Activated CD4-positive, alpha-beta T cell treated with anti-CD3 and anti-CD28 coated beads, Interleukin-2, amount 10 ng/mL, durations not matched to agents 7 days and 5 days (primary cell): ENCODE measurements at regions not wholly inside any gene's neighbourhood (a gene's known extent, or its start where the extent isn't known, plus 50 kb on each side); places are given as distances from the start of the nearest gene placed in this dataset.
"Not testable (repeated sequence)": the region's sequence is repeated elsewhere in the genome, so short reads cannot be mapped to it uniquely, and the experiment has no call there.

ENCODE experiments used
- CTCF ChIA-PET: fragments of 350-600 bp; sonication (Branson Sonifier 250); formaldehyde crosslinking; loops from one replicate; lab custom pipeline; 2021; ENCODE audit warnings: antibody characterized with exemption; lab: Charles Lee
- POLR2A ChIA-PET: fragments of 350-600 bp; sonication (Branson Sonifier 250); formaldehyde crosslinking; loops from one replicate; lab custom pipeline; 2021; ENCODE audit warnings: antibody characterized with exemption; lab: Charles Lee
- DNase-seq: peaks from one replicate; pipeline ENCODE4 v3.0.0-alpha.2; 2020
- H3K27ac Mint-ChIP-seq: one replicate; pipeline ENCODE4 v1.8.0; 2021; ENCODE audit warnings: mild to moderate bottlenecking, moderate library complexity, mixed read lengths
- H3K27me3 Mint-ChIP-seq: one replicate; pipeline ENCODE4 v1.8.0; 2021; ENCODE audit warnings: mixed read lengths
- H3K36me3 Mint-ChIP-seq: one replicate; pipeline ENCODE4 v1.8.0; 2021; ENCODE audit warnings: low read depth, mixed read lengths
- H3K4me1 Mint-ChIP-seq: one replicate; pipeline ENCODE4 v1.8.0; 2021; ENCODE audit warnings: mixed read lengths
- H3K4me3 Mint-ChIP-seq: one replicate; pipeline ENCODE4 v1.8.0; 2021; ENCODE audit warnings: mild to moderate bottlenecking, moderate library complexity, mixed read lengths
- H3K9me3 Mint-ChIP-seq: one replicate; pipeline ENCODE4 v1.8.0; 2021; ENCODE audit warnings: mixed read lengths

- no peak for DNase-seq
- Mint-ChIP-seq H3K4me3 (no peak overlapping the region), H3K4me1 (no peaks in the 10 kb centered on the region), H3K27me3 (no peaks in the 10 kb centered on the region), H3K36me3 (no peaks in the 10 kb centered on the region), H3K9me3 (no peaks in the 10 kb centered on the region), H3K27ac (no peak overlapping the region)
- ChIA-PET POLR2A (no interaction called here), CTCF (no interaction called here)
Measured at GRCh38 chr11:134944986-134945385, 532.9 kb upstream of the B3GAT1 start.

GRCh38 chr11:134944131-134944530 lies 532.1 kb upstream of the B3GAT1 start:
- H3K4me1 Mint-ChIP-seq = no peaks in the 10 kb centered on the region
- CTCF ChIA-PET = no interaction called here
- no peaks in the 10 kb centered on the region for H3K9me3 Mint-ChIP-seq
- no peak overlapping the region for H3K27ac Mint-ChIP-seq
- H3K4me3 Mint-ChIP-seq = no peak overlapping the region
- POLR2A ChIA-PET = no interaction called here
- no peaks in the 10 kb centered on the region for H3K36me3 Mint-ChIP-seq
- DNase-seq = no peak
- no peaks in the 10 kb centered on the region for H3K27me3 Mint-ChIP-seq

- H3K9me3 Mint-ChIP-seq = no peaks in the 10 kb centered on the region
- H3K36me3 Mint-ChIP-seq = no peaks in the 10 kb centered on the region
- H3K4me3 Mint-ChIP-seq = no peak overlapping the region
- no peaks in the 10 kb centered on the region for H3K27me3 Mint-ChIP-seq
- no peak overlapping the region for H3K27ac Mint-ChIP-seq
- no peaks in the 10 kb centered on the region for H3K4me1 Mint-ChIP-seq
- DNase-seq = no peak
- POLR2A ChIA-PET = no interaction called here
- CTCF ChIA-PET = no interaction called here
Measured at GRCh38 chr11:134943544-134943943, 531.5 kb upstream of the B3GAT1 start.

GRCh38 chr11:134942681-134943080 lies 530.6 kb upstream of the B3GAT1 start:
- Mint-ChIP-seq H3K4me1 (no peaks in the 10 kb centered on the region), H3K27ac (no peak overlapping the region), H3K9me3 (no peaks in the 10 kb centered on the region), H3K27me3 (no peaks in the 10 kb centered on the region), H3K36me3 (no peaks in the 10 kb centered on the region), H3K4me3 (no peak overlapping the region)
- POLR2A ChIA-PET = no interaction called here
- DNase-seq = no peak
- CTCF ChIA-PET = no interaction called here

GRCh38 chr11:134941936-134942600 lies 530.0 kb upstream of the B3GAT1 start:
- H3K27me3 Mint-ChIP-seq, H3K4me3 Mint-ChIP-seq, H3K27ac Mint-ChIP-seq, POLR2A ChIA-PET, DNase-seq, H3K36me3 Mint-ChIP-seq, H3K4me1 Mint-ChIP-seq, H3K9me3 Mint-ChIP-seq, CTCF ChIA-PET: not testable (repeated sequence)

GRCh38 chr11:134941326-134941725 lies 529.3 kb upstream of the B3GAT1 start:
- no peak overlapping the region for H3K27ac Mint-ChIP-seq
- H3K27me3 Mint-ChIP-seq = no peaks in the 10 kb centered on the region
- no peak overlapping the region for H3K4me3 Mint-ChIP-seq
- no peaks in the 10 kb centered on the region for H3K4me1 Mint-ChIP-seq
- H3K36me3 Mint-ChIP-seq = no peaks in the 10 kb centered on the region
- POLR2A ChIA-PET = no interaction called here
- H3K9me3 Mint-ChIP-seq = no peaks in the 10 kb centered on the region
- no peak for DNase-seq
- CTCF ChIA-PET = no interaction called here

- no peak overlapping the region for H3K27ac Mint-ChIP-seq
- H3K27me3 Mint-ChIP-seq = no peaks in the 10 kb centered on the region
- no peaks in the 10 kb centered on the region for H3K9me3 Mint-ChIP-seq
- H3K36me3 Mint-ChIP-seq = no peaks in the 10 kb centered on the region
- DNase-seq = no peak
- H3K4me1 Mint-ChIP-seq = no peaks in the 10 kb centered on the region
- H3K4me3 Mint-ChIP-seq = no peak overlapping the region
- POLR2A ChIA-PET = no interaction called here
- CTCF ChIA-PET = no interaction called here
Measured at GRCh38 chr11:134940441-134941126, 528.5 kb upstream of the B3GAT1 start.

- Mint-ChIP-seq H3K4me3 (no peak overlapping the region), H3K9me3 (no peaks in the 10 kb centered on the region), H3K27ac (no peak overlapping the region), H3K4me1 (no peaks in the 10 kb centered on the region), H3K36me3 (no peaks in the 10 kb centered on the region), H3K27me3 (no peaks in the 10 kb centered on the region)
- ChIA-PET CTCF (no interaction called here), POLR2A (no interaction called here)
- DNase-seq = no peak
Measured at GRCh38 chr11:134939905-134940304, 527.9 kb upstream of the B3GAT1 start.

GRCh38 chr11:134939031-134939430 lies 527.0 kb upstream of the B3GAT1 start:
- POLR2A ChIA-PET = no interaction called here
- Mint-ChIP-seq H3K36me3 (no peaks in the 10 kb centered on the region), H3K27me3 (no peaks in the 10 kb centered on the region), H3K9me3 (no peaks in the 10 kb centered on the region), H3K27ac (no peak overlapping the region), H3K4me3 (no peak overlapping the region), H3K4me1 (no peaks in the 10 kb centered on the region)
- no peak for DNase-seq
- CTCF ChIA-PET = no interaction called here

- Mint-ChIP-seq H3K27me3 (no peaks in the 10 kb centered on the region), H3K4me3 (no peak overlapping the region), H3K4me1 (no peaks in the 10 kb centered on the region), H3K27ac (no peak overlapping the region), H3K36me3 (no peaks in the 10 kb centered on the region), H3K9me3 (no peaks in the 10 kb centered on the region)
- ChIA-PET POLR2A (no interaction called here), CTCF (no interaction called here)
- no peak for DNase-seq
Measured at GRCh38 chr11:134938212-134938611, 526.2 kb upstream of the B3GAT1 start.

GRCh38 chr11:134937193-134937592 lies 525.2 kb upstream of the B3GAT1 start:
- H3K4me1 Mint-ChIP-seq, DNase-seq, H3K27me3 Mint-ChIP-seq, POLR2A ChIA-PET, H3K9me3 Mint-ChIP-seq, H3K4me3 Mint-ChIP-seq, H3K36me3 Mint-ChIP-seq, H3K27ac Mint-ChIP-seq, CTCF ChIA-PET: not testable (repeated sequence)

GRCh38 chr11:134932761-134933160 lies 520.7 kb upstream of the B3GAT1 start:
- no peaks in the 10 kb centered on the region for H3K27me3 Mint-ChIP-seq
- no peak overlapping the region for H3K27ac Mint-ChIP-seq
- no peaks in the 10 kb centered on the region for H3K36me3 Mint-ChIP-seq
- H3K9me3 Mint-ChIP-seq = peaks cover 3% of the 10 kb centered on the region
- H3K4me3 Mint-ChIP-seq = no peak overlapping the region
- POLR2A ChIA-PET = no interaction called here
- no peaks in the 10 kb centered on the region for H3K4me1 Mint-ChIP-seq
- DNase-seq = no peak
- CTCF ChIA-PET = no interaction called here

- ChIA-PET POLR2A (no interaction called here), CTCF (no interaction called here)
- H3K9me3 Mint-ChIP-seq = peaks cover 3% of the 10 kb centered on the region
- H3K4me3 Mint-ChIP-seq = no peak overlapping the region
- no peaks in the 10 kb centered on the region for H3K4me1 Mint-ChIP-seq
- DNase-seq = no peak
- H3K36me3 Mint-ChIP-seq = no peaks in the 10 kb centered on the region
- H3K27ac Mint-ChIP-seq = no peak overlapping the region
- no peaks in the 10 kb centered on the region for H3K27me3 Mint-ChIP-seq
Measured at GRCh38 chr11:134925432-134925831, 513.4 kb upstream of the B3GAT1 start.

GRCh38 chr11:134923441-134923840 lies 511.4 kb upstream of the B3GAT1 start:
- no peak for DNase-seq
- no peak overlapping the region for H3K27ac Mint-ChIP-seq
- peaks cover 4% of the 10 kb centered on the region for H3K27me3 Mint-ChIP-seq
- no peak overlapping the region for H3K4me3 Mint-ChIP-seq
- no peaks in the 10 kb centered on the region for H3K9me3 Mint-ChIP-seq
- ChIA-PET CTCF (no interaction called here), POLR2A (no interaction called here)
- no peaks in the 10 kb centered on the region for H3K36me3 Mint-ChIP-seq
- no peaks in the 10 kb centered on the region for H3K4me1 Mint-ChIP-seq
